ENCODE measurements at regions not wholly inside any gene's neighbourhood (a gene's known extent, or its start where the extent isn't known, plus 50 kb on each side); places are given as distances from the start of the nearest gene placed in this dataset.

GRCh38 chr6:149224399-149224798 is 93.1 kb upstream of the TAB2 start:
- no peaks in the 10 kb centered on the region for H3K9me3 ChIP-seq (ENCODE audit: insufficient read depth in 2 of 2, low read depth in 1 of 2, low read length in 1 of 2)
- no peaks in the 10 kb centered on the region for H3K79me1 ChIP-seq (ENCODE audit: low read depth, low read length)
- H3K23ac ChIP-seq (ENCODE audit: insufficient read length) = no peak overlapping the region
- no peak overlapping the region for H3K14ac ChIP-seq (ENCODE audit: insufficient read length)
- no peak overlapping the region for H2AK5ac ChIP-seq (ENCODE audit: low read depth, low read length)
- 96% methylated on average over 6 of the region's 6 CpGs; no CpG with 5 or more reads in 1 of the 2 experiments for WGBS, 2 experiments (ENCODE audit: extremely low coverage in 1 of 2, insufficient coverage in 1 of 2, insufficient read length in 1 of 2, insufficient replicate concordance in 2 of 2, low coverage in 1 of 2, low lambda C conversion rate in 2 of 2, missing lambda C conversion rate in 1 of 2)
- no peak overlapping the region for H2BK15ac ChIP-seq (ENCODE audit: low read length)
- no peak overlapping the region for H3K18ac ChIP-seq (ENCODE audit: extremely low read depth, low read length)
- H3K9ac ChIP-seq (replicated peaks in 1 of 4; ENCODE audit: extremely low read depth in 1 of 4, low read depth in 3 of 4, low read length in 3 of 4) = no peak overlapping the region
- no peak overlapping the region for H4K5ac ChIP-seq (ENCODE audit: insufficient read length, low read depth, low read length)
- H3K56ac ChIP-seq (replicated peaks; ENCODE audit: insufficient read length, low read depth, low read length) = no peak overlapping the region
- no peaks in the 10 kb centered on the region for H4K20me1 ChIP-seq (replicated peaks in 1 of 2; ENCODE audit: control insufficient read depth in 1 of 2, insufficient read depth in 2 of 2, low read length in 2 of 2)
- no peak overlapping the region for H3K4me2 ChIP-seq (ENCODE audit: insufficient read depth in 1 of 2, low read depth in 2 of 2, low read length in 2 of 2)
- H4K91ac ChIP-seq (replicated peaks; ENCODE audit: insufficient read length, low read length) = no peak overlapping the region
- H3K36me3 ChIP-seq (ENCODE audit: control insufficient read depth in 2 of 4, insufficient read depth in 4 of 4, low read length in 3 of 4) = no peaks in the 10 kb centered on the region
- H2BK120ac ChIP-seq (replicated peaks; ENCODE audit: low read depth, low read length) = no peak overlapping the region
- no peak overlapping the region for H2BK20ac ChIP-seq (ENCODE audit: low read length)
- no peak for FAIRE-seq
- no peak overlapping the region for H2BK12ac ChIP-seq (ENCODE audit: low read depth, low read length)
- no peak overlapping the region for H2AFZ ChIP-seq (ENCODE audit: low read length)
- H3K4ac ChIP-seq (replicated peaks; ENCODE audit: insufficient read length, low read depth, low read length) = no peak overlapping the region
- H3K23me2 ChIP-seq (ENCODE audit: low read depth, low read length) = no peaks in the 10 kb centered on the region
- H3K79me2 ChIP-seq (ENCODE audit: control insufficient read depth in 1 of 2, insufficient read depth in 2 of 2, low read length in 2 of 2) = no peaks in the 10 kb centered on the region
- no peak overlapping the region for H2BK5ac ChIP-seq (ENCODE audit: low read depth, low read length)
- peaks cover 0 to 2% (median 0%) of the 10 kb centered on the region in 4 experiments; a peak in 1 of 7 replicates for H3K4me1 ChIP-seq (replicated peaks in 1 of 4; ENCODE audit: control insufficient read depth in 3 of 4, insufficient read depth in 4 of 4, low read length in 3 of 4)
- no peak overlapping the region for H4K8ac ChIP-seq (ENCODE audit: extremely low read depth, insufficient read depth, low read length)
- no peaks in the 10 kb centered on the region for H3K27me3 ChIP-seq (replicated peaks in 1 of 4; ENCODE audit: control insufficient read depth in 3 of 4, extremely low read depth in 1 of 4, insufficient read depth in 3 of 4, low read length in 3 of 4)
- DNase-seq (ENCODE audit: low read depth in 1 of 2, low spot score in 2 of 2) = no peak
- no peak overlapping the region for H3K27ac ChIP-seq (ENCODE audit: low read depth, low read length)
- H3K4me3 ChIP-seq (ENCODE audit: extremely low read depth in 1 of 4, insufficient read depth in 2 of 4, low read depth in 3 of 4, low read length in 4 of 4) = no peak overlapping the region
- ChIA-PET CTCF (ENCODE audit: partially characterized antibody) (interaction anchor here (1.7 to 1.8 kb wide), 2 partner anchors 34 to 208 kb away, joined by 4 to 5 read pairs; no protein-coding TSS in a partner anchor), POLR2A (ENCODE audit: partially characterized antibody) (no interaction called here)
- TF ChIP-seq SIN3A (conservative IDR thresholded peaks at IDR 0.05 in 1 of 2, IDR thresholded peaks at IDR 0.05 in 1 of 2; ENCODE audit: low read depth in 1 of 2, low read length in 2 of 2) (no peak), CHD2 (IDR thresholded peaks at IDR 0.05; ENCODE audit: low read length) (no peak), EGR1 (IDR thresholded peaks at IDR 0.05; ENCODE audit: borderline replicate concordance, low read depth, low read length) (no peak), USF2 (IDR thresholded peaks at IDR 0.05; ENCODE audit: low read length) (no peak), ASH2L (IDR thresholded peaks at IDR 0.05; ENCODE audit: low read length) (no peak), TBP (IDR thresholded peaks at IDR 0.05; ENCODE audit: low read depth, low read length) (no peak), YY1 (IDR thresholded peaks at IDR 0.05; ENCODE audit: low read depth, low read length) (no peak), RBBP5 (IDR thresholded peaks at IDR 0.05; ENCODE audit: borderline replicate concordance, low read depth, low read length) (no peak), JUN (IDR thresholded peaks at IDR 0.05; ENCODE audit: low read depth, low read length) (no peak), GABPA (IDR thresholded peaks at IDR 0.05; ENCODE audit: borderline replicate concordance, insufficient read depth, low read length) (no peak), KDM5A (IDR thresholded peaks at IDR 0.05; ENCODE audit: low read length) (no peak), SP1 (IDR thresholded peaks at IDR 0.05; ENCODE audit: low read depth, low read length) (no peak), SIRT6 (IDR thresholded peaks at IDR 0.05; ENCODE audit: low read length) (no peak), EZH2 (IDR thresholded peaks at IDR 0.05; ENCODE audit: low read depth, low read length, severe bottlenecking) (no peak)

All from H1 (cell line).